ENCODE measurements at regions not wholly inside any gene's neighbourhood (a gene's known extent, or its start where the extent isn't known, plus 50 kb on each side); places are given as distances from the start of the nearest gene placed in this dataset.

DNA sequence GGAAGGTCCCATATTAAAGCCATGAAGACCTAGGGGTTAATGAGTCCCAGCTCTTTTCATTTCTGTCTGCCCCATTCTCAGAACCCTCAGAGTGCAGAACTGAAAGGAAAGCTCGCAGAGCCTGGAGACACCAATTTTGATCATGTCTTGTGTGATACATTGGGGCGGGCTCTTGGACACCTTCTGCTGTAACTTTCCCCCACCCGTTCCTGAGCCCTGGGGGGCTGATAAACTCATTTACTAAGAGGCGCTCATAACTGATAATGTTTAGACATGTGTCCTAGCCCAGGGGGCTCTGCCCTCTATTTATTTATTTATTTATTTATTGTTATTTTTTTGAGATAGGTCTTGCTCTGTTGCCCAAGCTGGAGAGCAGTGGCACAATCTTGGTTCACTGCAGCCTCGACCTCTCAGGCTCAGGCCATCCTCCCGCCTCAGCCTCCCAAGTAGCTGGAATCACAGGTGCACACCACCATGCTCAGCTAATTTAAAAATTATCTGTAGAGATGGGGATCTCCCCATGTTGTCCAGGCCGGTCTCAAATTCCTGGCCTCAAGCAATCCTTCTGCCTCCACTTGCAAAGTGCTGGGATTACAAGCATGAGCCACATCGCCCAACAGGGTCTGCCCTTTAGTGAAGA, 72.4 kb upstream of the HAAO start:
- no TSS peak for BruUV-seq (replicated peaks)
- DNase-seq (ENCODE audit: low read depth, low spot score) (no peak), ATAC-seq (no peak)
- H3K9me2 ChIP-seq (ENCODE audit: insufficient read depth), result no peaks in the 10 kb centered on the region
- intact Hi-C loops (cut with micrococcal nuclease), result no loop called here
- RAD21 ChIA-PET (ENCODE audit: low non-redundant PET in 1 of 2, low total read pairs in 2 of 2, uncharacterized antibody in 2 of 2, unreplicated experiment in 2 of 2), result no interaction called here
- TF ChIP-seq MAX (IDR thresholded peaks at IDR 0.05), result no peak
- TF ChIP-seq TCF7L2 (IDR thresholded peaks at IDR 0.05; ENCODE audit: borderline replicate concordance, extremely low read depth, insufficient read depth, insufficient read length), result no peak
- TF ChIP-seq, protein P1, sequence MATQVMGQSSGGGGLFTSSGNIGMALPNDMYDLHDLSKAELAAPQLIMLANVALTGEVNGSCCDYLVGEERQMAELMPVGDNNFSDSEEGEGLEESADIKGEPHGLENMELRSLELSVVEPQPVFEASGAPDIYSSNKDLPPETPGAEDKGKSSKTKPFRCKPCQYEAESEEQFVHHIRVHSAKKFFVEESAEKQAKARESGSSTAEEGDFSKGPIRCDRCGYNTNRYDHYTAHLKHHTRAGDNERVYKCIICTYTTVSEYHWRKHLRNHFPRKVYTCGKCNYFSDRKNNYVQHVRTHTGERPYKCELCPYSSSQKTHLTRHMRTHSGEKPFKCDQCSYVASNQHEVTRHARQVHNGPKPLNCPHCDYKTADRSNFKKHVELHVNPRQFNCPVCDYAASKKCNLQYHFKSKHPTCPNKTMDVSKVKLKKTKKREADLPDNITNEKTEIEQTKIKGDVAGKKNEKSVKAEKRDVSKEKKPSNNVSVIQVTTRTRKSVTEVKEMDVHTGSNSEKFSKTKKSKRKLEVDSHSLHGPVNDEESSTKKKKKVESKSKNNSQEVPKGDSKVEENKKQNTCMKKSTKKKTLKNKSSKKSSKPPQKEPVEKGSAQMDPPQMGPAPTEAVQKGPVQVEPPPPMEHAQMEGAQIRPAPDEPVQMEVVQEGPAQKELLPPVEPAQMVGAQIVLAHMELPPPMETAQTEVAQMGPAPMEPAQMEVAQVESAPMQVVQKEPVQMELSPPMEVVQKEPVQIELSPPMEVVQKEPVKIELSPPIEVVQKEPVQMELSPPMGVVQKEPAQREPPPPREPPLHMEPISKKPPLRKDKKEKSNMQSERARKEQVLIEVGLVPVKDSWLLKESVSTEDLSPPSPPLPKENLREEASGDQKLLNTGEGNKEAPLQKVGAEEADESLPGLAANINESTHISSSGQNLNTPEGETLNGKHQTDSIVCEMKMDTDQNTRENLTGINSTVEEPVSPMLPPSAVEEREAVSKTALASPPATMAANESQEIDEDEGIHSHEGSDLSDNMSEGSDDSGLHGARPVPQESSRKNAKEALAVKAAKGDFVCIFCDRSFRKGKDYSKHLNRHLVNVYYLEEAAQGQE (IDR thresholded peaks at IDR 0.05; ENCODE audit: low read depth), result no peak
- TF ChIP-seq ZNF274 (IDR thresholded peaks at IDR 0.05; ENCODE audit: low read depth, low read length), result no peak
- TF ChIP-seq POLR2AphosphoS5 (IDR thresholded peaks at IDR 0.05; ENCODE audit: low read depth, low read length), result no peak
- no peak for TF ChIP-seq EZH2 (IDR thresholded peaks at IDR 0.05)
- TF ChIP-seq POLR2A (IDR thresholded peaks at IDR 0.05; ENCODE audit: borderline replicate concordance, extremely low read depth, insufficient read depth, insufficient read length), result no peak
- TF ChIP-seq EGR1 (IDR thresholded peaks at IDR 0.05; ENCODE audit: low read depth), result no peak
- H3K9ac ChIP-seq (ENCODE audit: low read length), result no peak overlapping the region
- H3K27ac ChIP-seq (ENCODE audit: low read depth, low read length), result no peak overlapping the region
- H3K4me3 ChIP-seq (replicated peaks in 1 of 2; ENCODE audit: low read depth in 1 of 2, low read length in 2 of 2), result no peak overlapping the region
- no peaks in the 10 kb centered on the region for H3K27me3 ChIP-seq (ENCODE audit: insufficient read depth, low read length)
- CTCF ChIA-PET, result no interaction called here
- H3K79me2 ChIP-seq (ENCODE audit: insufficient read depth, low read length), result no peaks in the 10 kb centered on the region
- no peaks in the 10 kb centered on the region for H4K20me1 ChIP-seq (ENCODE audit: insufficient read depth)
- H3K4me2 ChIP-seq (ENCODE audit: low read length), result no peak overlapping the region
- H3K9me3 ChIP-seq (ENCODE audit: control insufficient read depth in 1 of 2, insufficient read depth in 1 of 2, low read depth in 1 of 2, low read length in 2 of 2), result peaks cover 5 to 7% of the 10 kb centered on the region in 2 experiments; a peak in 3 of 4 replicates
- H3K36me3 ChIP-seq (ENCODE audit: control insufficient read depth in 1 of 2, insufficient read depth in 2 of 2, low read length in 2 of 2), result no peaks in the 10 kb centered on the region
- H2AFZ ChIP-seq (ENCODE audit: low read depth, low read length, poor library complexity, severe bottlenecking), result no peak overlapping the region
- no peaks in the 10 kb centered on the region for H3K4me1 ChIP-seq (ENCODE audit: control insufficient read depth in 1 of 2, insufficient read depth in 2 of 2, low read length in 2 of 2)
- POLR2A ChIA-PET, result no interaction called here
